Endothelial cell (in vitro differentiated cells): ENCODE measurements at regions not wholly inside any gene's neighbourhood (a gene's known extent, or its start where the extent isn't known, plus 50 kb on each side); places are given as distances from the start of the nearest gene placed in this dataset.

ENCODE experiments used
- DNase-seq: peaks from one replicate; pipeline ENCODE4 v3.0.0; 2021; ENCODE audit warnings: low spot score
- H3K27ac Mint-ChIP-seq: one replicate; pipeline ENCODE4 v1.8.0; 2021; ENCODE audit warnings: mixed read lengths, inconsistent platforms; ENCODE audit not compliant: unreplicated experiment
- H3K27me3 Mint-ChIP-seq: one replicate; pipeline ENCODE4 v1.8.0; 2021; ENCODE audit warnings: mild to moderate bottlenecking, moderate library complexity, mixed read lengths, inconsistent platforms; ENCODE audit not compliant: unreplicated experiment
- H3K36me3 Mint-ChIP-seq: one replicate; pipeline ENCODE4 v1.8.0; 2021; ENCODE audit warnings: mild to moderate bottlenecking, low read depth, mixed read lengths, inconsistent platforms; ENCODE audit not compliant: unreplicated experiment
- H3K4me1 Mint-ChIP-seq: one replicate; pipeline ENCODE4 v1.8.0; 2021; ENCODE audit warnings: mild to moderate bottlenecking, mixed read lengths, inconsistent platforms; ENCODE audit not compliant: unreplicated experiment
- H3K4me3 Mint-ChIP-seq: one replicate; pipeline ENCODE4 v1.8.0; 2021; ENCODE audit warnings: mild to moderate bottlenecking, mixed read lengths, inconsistent platforms; ENCODE audit not compliant: unreplicated experiment
- H3K9me3 Mint-ChIP-seq: one replicate; pipeline ENCODE4 v1.8.0; 2021; ENCODE audit warnings: mixed read lengths, inconsistent platforms; ENCODE audit not compliant: unreplicated experiment
- TF ChIP-seq, protein P1 (sequence below): fragments of 200-600 bp; sonication (generic); IDR thresholded peaks from one replicate; pipeline ENCODE4 v1.5.0; 2021; ENCODE audit warnings: antibody characterized with exemption; ENCODE audit not compliant: unreplicated experiment

DNA sequence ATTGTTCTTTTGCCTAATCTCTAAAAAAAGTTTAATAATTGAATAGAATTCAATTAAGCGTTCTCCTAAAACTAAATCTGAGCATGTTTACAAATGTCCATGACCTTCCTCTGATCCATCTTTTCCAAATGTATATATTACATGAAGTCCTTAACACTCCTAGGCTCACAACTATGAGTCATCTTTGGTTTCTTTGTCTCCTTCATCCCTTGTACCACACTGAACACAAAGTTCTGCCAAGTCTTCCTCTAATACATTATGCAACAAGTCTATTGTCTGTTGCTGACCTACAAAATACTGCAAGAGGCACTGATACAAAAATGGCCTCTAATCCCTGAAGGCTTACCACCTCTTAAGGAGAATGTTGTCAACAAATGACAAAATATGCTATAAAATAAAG, 550.2 kb downstream of the PYDC2 start:
- Mint-ChIP-seq H3K9me3 (no peaks in the 10 kb centered on the region), H3K27ac (no peak overlapping the region), H3K27me3 (no peaks in the 10 kb centered on the region), H3K4me1 (no peaks in the 10 kb centered on the region), H3K36me3 (no peaks in the 10 kb centered on the region), H3K4me3 (no peak overlapping the region)
- TF ChIP-seq, protein P1, sequence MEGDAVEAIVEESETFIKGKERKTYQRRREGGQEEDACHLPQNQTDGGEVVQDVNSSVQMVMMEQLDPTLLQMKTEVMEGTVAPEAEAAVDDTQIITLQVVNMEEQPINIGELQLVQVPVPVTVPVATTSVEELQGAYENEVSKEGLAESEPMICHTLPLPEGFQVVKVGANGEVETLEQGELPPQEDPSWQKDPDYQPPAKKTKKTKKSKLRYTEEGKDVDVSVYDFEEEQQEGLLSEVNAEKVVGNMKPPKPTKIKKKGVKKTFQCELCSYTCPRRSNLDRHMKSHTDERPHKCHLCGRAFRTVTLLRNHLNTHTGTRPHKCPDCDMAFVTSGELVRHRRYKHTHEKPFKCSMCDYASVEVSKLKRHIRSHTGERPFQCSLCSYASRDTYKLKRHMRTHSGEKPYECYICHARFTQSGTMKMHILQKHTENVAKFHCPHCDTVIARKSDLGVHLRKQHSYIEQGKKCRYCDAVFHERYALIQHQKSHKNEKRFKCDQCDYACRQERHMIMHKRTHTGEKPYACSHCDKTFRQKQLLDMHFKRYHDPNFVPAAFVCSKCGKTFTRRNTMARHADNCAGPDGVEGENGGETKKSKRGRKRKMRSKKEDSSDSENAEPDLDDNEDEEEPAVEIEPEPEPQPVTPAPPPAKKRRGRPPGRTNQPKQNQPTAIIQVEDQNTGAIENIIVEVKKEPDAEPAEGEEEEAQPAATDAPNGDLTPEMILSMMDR, result no peak
- no peak for DNase-seq

DNA sequence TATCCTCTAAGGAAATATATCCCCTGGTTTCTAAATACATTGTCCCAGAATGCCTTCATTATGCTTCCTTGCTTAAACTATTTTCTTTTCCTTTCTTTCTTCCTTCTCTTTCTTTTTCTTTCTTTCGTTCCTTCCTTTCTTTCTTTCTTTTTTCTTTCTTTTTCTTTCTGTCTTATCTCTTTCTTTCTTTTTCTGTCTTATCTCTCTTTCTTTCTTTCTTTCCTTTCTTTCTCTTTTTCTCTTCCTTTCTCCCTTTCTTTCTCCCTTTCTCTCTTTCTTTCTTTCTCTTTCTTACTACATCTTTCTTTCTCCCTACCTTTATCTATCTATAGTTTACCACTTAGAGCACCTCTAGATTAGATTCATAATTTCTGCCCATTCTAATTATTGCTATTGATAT, 552.1 kb downstream of the PYDC2 start:
- no peak for DNase-seq
- no peaks in the 10 kb centered on the region for H3K27me3 Mint-ChIP-seq
- H3K4me1 Mint-ChIP-seq, result no peaks in the 10 kb centered on the region
- H3K9me3 Mint-ChIP-seq, result no peaks in the 10 kb centered on the region
- no peaks in the 10 kb centered on the region for H3K36me3 Mint-ChIP-seq
- TF ChIP-seq, protein P1, result no peak
- no peak overlapping the region for H3K4me3 Mint-ChIP-seq
- no peak overlapping the region for H3K27ac Mint-ChIP-seq

DNA sequence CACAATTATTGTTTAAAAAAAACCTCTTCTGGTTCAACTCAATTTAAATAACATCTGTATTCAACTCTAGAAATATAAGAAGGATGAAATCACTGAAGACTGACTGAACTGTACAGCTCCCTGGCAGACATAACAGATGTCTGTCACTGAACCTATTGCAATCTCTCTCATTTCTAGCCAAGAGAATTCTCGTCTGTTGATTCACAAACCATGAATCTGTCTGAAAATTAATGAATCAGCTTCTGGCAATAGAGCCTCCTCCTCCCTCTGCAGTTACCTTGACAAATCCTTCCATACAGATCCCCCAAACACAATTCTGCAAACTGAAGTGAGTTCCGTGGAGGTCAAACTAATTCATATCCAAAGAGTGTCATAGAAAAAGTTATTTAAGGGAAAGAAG, 561.4 kb downstream of the PYDC2 start:
- Mint-ChIP-seq H3K27me3 (no peaks in the 10 kb centered on the region), H3K4me3 (no peak overlapping the region), H3K36me3 (no peaks in the 10 kb centered on the region), H3K9me3 (no peaks in the 10 kb centered on the region), H3K4me1 (no peaks in the 10 kb centered on the region), H3K27ac (no peak overlapping the region)
- no peak for DNase-seq
- TF ChIP-seq, protein P1, result no peak

DNA sequence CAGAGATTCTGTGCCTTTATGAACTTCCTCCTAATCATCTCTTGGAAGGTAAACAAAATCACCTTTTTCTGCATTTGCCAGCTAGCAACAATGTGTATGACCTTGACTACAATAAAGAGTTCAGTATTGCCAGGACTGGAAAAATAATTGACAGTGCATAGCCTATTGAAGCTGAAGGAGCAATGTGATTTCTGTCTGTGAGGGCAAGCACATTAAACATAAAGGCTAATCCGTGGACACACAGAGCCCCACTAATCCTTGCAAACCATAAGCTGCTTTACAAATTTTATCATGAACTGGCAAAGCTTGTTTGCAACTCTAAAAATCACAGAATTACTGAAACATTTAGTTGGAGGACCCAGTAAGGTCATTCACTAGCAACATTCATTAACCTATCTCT, 563.8 kb downstream of the PYDC2 start:
- H3K36me3 Mint-ChIP-seq, result no peaks in the 10 kb centered on the region
- no peak overlapping the region for H3K27ac Mint-ChIP-seq
- H3K27me3 Mint-ChIP-seq, result no peaks in the 10 kb centered on the region
- H3K4me1 Mint-ChIP-seq, result no peaks in the 10 kb centered on the region
- H3K9me3 Mint-ChIP-seq, result no peaks in the 10 kb centered on the region
- H3K4me3 Mint-ChIP-seq, result no peak overlapping the region
- no peak for DNase-seq
- TF ChIP-seq, protein P1, result no peak

DNA sequence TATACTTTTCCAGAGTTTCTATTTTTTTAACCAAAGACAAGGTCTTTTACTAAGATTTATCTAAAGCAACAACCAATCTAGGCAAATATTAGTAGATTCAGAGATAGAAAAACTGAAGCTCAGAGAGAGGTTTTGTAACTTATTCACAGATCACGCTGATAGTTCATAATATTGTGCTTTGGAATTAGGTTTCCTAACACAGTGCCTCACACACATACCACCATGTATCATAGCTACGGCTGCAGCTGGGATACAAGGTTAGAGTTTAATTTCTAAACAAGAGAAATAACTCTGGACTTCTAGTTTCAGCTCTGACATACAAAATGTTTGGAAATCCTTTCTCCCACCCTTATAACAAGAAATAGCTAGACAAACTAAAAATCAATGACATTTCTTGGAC, 565.7 kb downstream of the PYDC2 start:
- H3K4me1 Mint-ChIP-seq, result no peaks in the 10 kb centered on the region
- H3K4me3 Mint-ChIP-seq, result no peak overlapping the region
- H3K27me3 Mint-ChIP-seq, result no peaks in the 10 kb centered on the region
- no peak for DNase-seq
- H3K27ac Mint-ChIP-seq, result no peak overlapping the region
- TF ChIP-seq, protein P1, result no peak
- H3K36me3 Mint-ChIP-seq, result no peaks in the 10 kb centered on the region
- H3K9me3 Mint-ChIP-seq, result no peaks in the 10 kb centered on the region
